SK-N-SH treated with all-trans-retinoic acid at 6 μM for 48 hours (cell line): ENCODE measurements at regions not wholly inside any gene's neighbourhood (a gene's known extent, or its start where the extent isn't known, plus 50 kb on each side); places are given as distances from the start of the nearest gene placed in this dataset.

ENCODE experiments used
- ATAC-seq: fragments of 200-7000 bp; cut with Tn5 transposase; 3 replicates; pipeline ENCODE4 v1.9.1; 2020; ENCODE audit warnings: mild to moderate bottlenecking, moderate library complexity
- ARNTL ChIP-seq: fragments of 450-650 bp; formaldehyde crosslinking; IDR thresholded peaks from 2 replicates; pipeline ENCODE4 v1.5.0; 2020; ENCODE audit warnings: low read depth, mild to moderate bottlenecking, moderate library complexity, borderline replicate concordance
- CREB5 ChIP-seq: fragments of 250-450 bp; sonication (Bioruptor Pico); IDR thresholded peaks from 2 replicates; pipeline ENCODE4 v1.5.1; 2020; ENCODE audit warnings: low read depth, mild to moderate bottlenecking, moderate library complexity
- CSDC2 ChIP-seq: fragments of 250-450 bp; sonication (Bioruptor Pico); IDR thresholded peaks from 2 replicates; pipeline ENCODE4 v1.5.0; 2020; ENCODE audit warnings: mild to moderate bottlenecking, moderate library complexity
- ESRRG ChIP-seq: fragments of 250-450 bp; sonication (Bioruptor Pico); IDR thresholded peaks from 2 replicates; pipeline ENCODE4 v1.6.1; 2021; ENCODE audit warnings: mild to moderate bottlenecking
- GLIS3 ChIP-seq: fragments of 250-450 bp; sonication (Bioruptor Pico); IDR thresholded peaks from 2 replicates; pipeline ENCODE4 v1.5.0; 2020; ENCODE audit warnings: mild to moderate bottlenecking, moderate library complexity
- ISL1 ChIP-seq: fragments of 250-450 bp; sonication (Bioruptor Pico); IDR thresholded peaks from 2 replicates; pipeline ENCODE4 v2.1.2; 2022; ENCODE audit warnings: mild to moderate bottlenecking, moderate library complexity
- OSR1 ChIP-seq: fragments of 250-450 bp; sonication (Bioruptor Pico); IDR thresholded peaks from 2 replicates; pipeline ENCODE4 v1.8.0; 2022; ENCODE audit warnings: moderate library complexity, mild to moderate bottlenecking, inconsistent platforms
- PATZ1 ChIP-seq: fragments of 250-450 bp; sonication (Bioruptor Pico); IDR thresholded peaks from 2 replicates; pipeline ENCODE4 v1.8.0; 2020; ENCODE audit warnings: mild to moderate bottlenecking, moderate library complexity, borderline replicate concordance
- POU6F1 ChIP-seq: fragments of 250-450 bp; sonication (Bioruptor Pico); IDR thresholded peaks from 2 replicates; pipeline ENCODE4 v1.8.0; 2021; ENCODE audit warnings: low read depth, mild to moderate bottlenecking, moderate library complexity, borderline replicate concordance
- RARB ChIP-seq: fragments of 250-450 bp; sonication (Bioruptor Pico); IDR thresholded peaks from 2 replicates; pipeline ENCODE4 v1.8.0; 2021; ENCODE audit warnings: mild to moderate bottlenecking, moderate library complexity
- SNAI2 ChIP-seq: fragments of 250-450 bp; sonication (Bioruptor Pico); IDR thresholded peaks from 2 replicates; pipeline ENCODE4 v1.5.0; 2020; ENCODE audit warnings: mild to moderate bottlenecking, moderate library complexity
- TCF4 ChIP-seq: fragments of 250-450 bp; sonication (Bioruptor Pico); IDR thresholded peaks from 2 replicates; pipeline ENCODE4 v1.8.0; 2021; ENCODE audit warnings: mild to moderate bottlenecking, moderate library complexity, borderline replicate concordance
- TOX ChIP-seq: fragments of 250-450 bp; sonication (Bioruptor Pico); IDR thresholded peaks from 2 replicates; pipeline ENCODE4 v1.8.0; 2021; ENCODE audit warnings: mild to moderate bottlenecking, moderate library complexity, borderline replicate concordance
- ZC3H10 ChIP-seq: fragments of 250-450 bp; sonication (Bioruptor Pico); IDR thresholded peaks from 2 replicates; pipeline ENCODE4 v1.5.1; 2021; ENCODE audit warnings: mild to moderate bottlenecking, moderate library complexity
- ZFP30 ChIP-seq: fragments of 450-650 bp; formaldehyde crosslinking; IDR thresholded peaks from 2 replicates; pipeline ENCODE4 v1.5.0; 2022; ENCODE audit warnings: mild to moderate bottlenecking, moderate library complexity
- ZNF70 ChIP-seq: fragments of 450-650 bp; formaldehyde crosslinking; IDR thresholded peaks from 2 replicates; pipeline ENCODE4 v1.5.0; 2020; ENCODE audit warnings: mild to moderate bottlenecking, moderate library complexity
- ZNF8 ChIP-seq: fragments of 450-650 bp; formaldehyde crosslinking; IDR thresholded peaks from 2 replicates; pipeline ENCODE4 v1.5.0; 2020; ENCODE audit warnings: mild to moderate bottlenecking, moderate library complexity
- TF ChIP-seq, protein P1 (sequence below): fragments of 250-450 bp; sonication (Bioruptor Pico); IDR thresholded peaks from 2 replicates; pipeline ENCODE4 v1.5.1; 2021; ENCODE audit warnings: mild to moderate bottlenecking, moderate library complexity

GRCh38 chr13:112236016-112236415 lies 140.1 kb upstream of the SPACA7 start:
- ATAC-seq = no peak
- no peak for TF ChIP-seq CREB5 (CRISPR knock-in tag)
- no peak for TF ChIP-seq GLIS3 (CRISPR knock-in tag)
- no peak for TF ChIP-seq POU6F1
- no peak for TF ChIP-seq RARB
- no peak for TF ChIP-seq ARNTL (CRISPR knock-in tag)
- TF ChIP-seq TCF4 (CRISPR knock-in tag) = no peak
- TF ChIP-seq ESRRG (CRISPR knock-in tag) = no peak
- no peak for TF ChIP-seq OSR1 (CRISPR knock-in tag)
- TF ChIP-seq ZNF70 = no peak
- no peak for TF ChIP-seq ZNF8 (CRISPR knock-in tag)
- no peak for TF ChIP-seq SNAI2 (CRISPR knock-in tag)
- no peak for TF ChIP-seq PATZ1
- no peak for TF ChIP-seq ZFP30
- no peak for TF ChIP-seq TOX (CRISPR knock-in tag)

GRCh38 chr13:112236539-112237197 lies 139.5 kb upstream of the SPACA7 start:
- no peak for TF ChIP-seq ZC3H10 (CRISPR knock-in tag)
- no peak for TF ChIP-seq POU6F1
- TF ChIP-seq, protein P1, sequence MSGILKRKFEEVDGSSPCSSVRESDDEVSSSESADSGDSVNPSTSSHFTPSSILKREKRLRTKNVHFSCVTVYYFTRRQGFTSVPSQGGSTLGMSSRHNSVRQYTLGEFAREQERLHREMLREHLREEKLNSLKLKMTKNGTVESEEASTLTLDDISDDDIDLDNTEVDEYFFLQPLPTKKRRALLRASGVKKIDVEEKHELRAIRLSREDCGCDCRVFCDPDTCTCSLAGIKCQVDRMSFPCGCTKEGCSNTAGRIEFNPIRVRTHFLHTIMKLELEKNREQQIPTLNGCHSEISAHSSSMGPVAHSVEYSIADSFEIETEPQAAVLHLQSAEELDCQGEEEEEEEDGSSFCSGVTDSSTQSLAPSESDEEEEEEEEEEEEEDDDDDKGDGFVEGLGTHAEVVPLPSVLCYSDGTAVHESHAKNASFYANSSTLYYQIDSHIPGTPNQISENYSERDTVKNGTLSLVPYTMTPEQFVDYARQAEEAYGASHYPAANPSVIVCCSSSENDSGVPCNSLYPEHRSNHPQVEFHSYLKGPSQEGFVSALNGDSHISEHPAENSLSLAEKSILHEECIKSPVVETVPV (CRISPR knock-in tag) = no peak
- TF ChIP-seq ZNF70 = no peak
- no peak for TF ChIP-seq CREB5 (CRISPR knock-in tag)
- no peak for TF ChIP-seq ESRRG (CRISPR knock-in tag)
- no peak for TF ChIP-seq ARNTL (CRISPR knock-in tag)
- no peak for TF ChIP-seq OSR1 (CRISPR knock-in tag)
- TF ChIP-seq PATZ1 = no peak
- no peak for TF ChIP-seq ISL1 (CRISPR knock-in tag)
- TF ChIP-seq TOX (CRISPR knock-in tag) = no peak
- TF ChIP-seq TCF4 (CRISPR knock-in tag) = no peak
- TF ChIP-seq RARB = no peak
- no peak for TF ChIP-seq ZNF8 (CRISPR knock-in tag)
- no peak for TF ChIP-seq CSDC2
- ATAC-seq = no peak
